SKM-1 (cell line): ENCODE measurements at regions not wholly inside any gene's neighbourhood (a gene's known extent, or its start where the extent isn't known, plus 50 kb on each side); places are given as distances from the start of the nearest gene placed in this dataset.

Experiments
- DNase-seq: peaks from one replicate; lab custom pipeline; 2025; ENCODE audit not compliant: unreplicated experiment; lab: John Stamatoyannopoulos, UW

DNA sequence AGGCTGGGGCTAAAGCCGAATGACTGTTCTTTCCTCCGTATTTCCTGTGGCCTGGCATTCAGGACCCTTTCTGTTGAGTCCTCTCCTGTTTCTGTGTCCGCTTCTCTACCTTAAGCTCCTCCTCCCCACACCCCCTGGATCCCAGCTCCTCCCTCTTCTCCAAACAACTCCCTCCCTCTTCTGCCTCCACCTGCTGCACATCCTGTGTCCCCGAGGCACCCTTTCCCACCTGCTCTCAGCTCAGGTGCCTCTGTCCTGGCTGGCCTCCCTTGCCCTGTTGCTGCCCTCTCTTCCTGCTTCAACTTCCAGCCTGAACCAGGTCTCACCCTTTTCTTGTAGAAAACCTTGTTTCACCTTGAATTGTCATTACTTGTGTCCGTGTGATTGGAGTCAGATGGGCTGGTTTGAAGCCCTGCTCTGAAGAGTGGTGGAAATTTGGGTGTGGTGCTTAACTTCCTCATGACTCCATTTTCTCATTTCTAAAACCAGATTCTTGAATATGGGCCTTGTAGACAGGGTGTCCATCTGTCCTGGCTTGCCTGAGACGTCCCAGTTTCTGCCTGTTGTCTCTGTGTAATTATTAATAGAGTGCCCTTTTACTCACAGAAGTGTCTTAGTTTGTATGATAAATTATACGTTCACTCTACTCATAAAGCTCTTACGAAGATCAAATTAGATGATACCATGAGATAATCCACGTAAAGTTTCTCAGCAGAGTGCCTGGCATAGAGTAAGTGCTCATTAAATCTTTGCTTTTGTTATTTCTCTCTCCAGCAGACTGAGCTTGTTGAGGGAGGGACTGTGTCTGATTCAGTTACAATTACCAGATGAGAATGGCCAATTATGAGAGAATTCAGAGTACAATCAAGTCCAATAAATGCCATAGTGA is 58.9 kb upstream of the TRABD2B start:
- DNase-seq = no peak

DNA sequence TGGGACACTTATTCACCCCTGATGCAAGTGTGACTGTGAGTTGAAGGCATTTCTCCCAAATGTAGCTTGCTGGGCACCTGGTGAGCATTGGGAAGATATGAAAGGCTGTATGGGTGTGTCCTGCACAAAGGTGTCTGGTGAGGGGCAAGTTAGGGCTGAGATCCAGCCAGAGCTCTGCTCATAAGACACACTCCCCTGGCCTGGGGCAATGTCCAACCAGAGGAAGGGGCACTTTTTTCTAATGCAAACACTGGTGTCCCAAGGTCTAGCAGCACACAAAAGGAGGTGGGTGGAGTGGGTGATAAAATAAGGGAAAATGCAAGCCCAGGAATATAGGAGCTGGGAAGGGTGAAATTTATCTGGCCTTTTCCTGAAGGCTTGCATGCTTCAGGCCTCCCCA is 57.0 kb upstream of the TRABD2B start:
- DNase-seq = no peak

DNA sequence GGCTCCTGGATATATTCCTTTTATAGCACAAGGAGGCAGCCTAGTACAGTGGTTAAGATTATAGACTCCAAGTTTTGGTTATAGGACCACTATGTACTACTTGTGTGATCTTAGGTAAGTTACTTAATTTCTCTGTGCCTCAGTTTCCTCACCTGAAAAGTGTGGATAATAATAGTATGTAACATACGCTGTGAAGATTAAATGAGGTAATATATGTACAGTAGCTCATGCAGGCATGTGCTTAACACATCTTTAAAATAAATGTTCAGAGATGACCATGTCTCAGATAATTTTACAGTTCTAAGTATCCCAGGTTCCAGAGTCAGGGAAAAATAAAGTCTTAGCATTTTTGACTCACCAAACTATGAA is 55.7 kb upstream of the TRABD2B start:
- DNase-seq = no peak

DNA sequence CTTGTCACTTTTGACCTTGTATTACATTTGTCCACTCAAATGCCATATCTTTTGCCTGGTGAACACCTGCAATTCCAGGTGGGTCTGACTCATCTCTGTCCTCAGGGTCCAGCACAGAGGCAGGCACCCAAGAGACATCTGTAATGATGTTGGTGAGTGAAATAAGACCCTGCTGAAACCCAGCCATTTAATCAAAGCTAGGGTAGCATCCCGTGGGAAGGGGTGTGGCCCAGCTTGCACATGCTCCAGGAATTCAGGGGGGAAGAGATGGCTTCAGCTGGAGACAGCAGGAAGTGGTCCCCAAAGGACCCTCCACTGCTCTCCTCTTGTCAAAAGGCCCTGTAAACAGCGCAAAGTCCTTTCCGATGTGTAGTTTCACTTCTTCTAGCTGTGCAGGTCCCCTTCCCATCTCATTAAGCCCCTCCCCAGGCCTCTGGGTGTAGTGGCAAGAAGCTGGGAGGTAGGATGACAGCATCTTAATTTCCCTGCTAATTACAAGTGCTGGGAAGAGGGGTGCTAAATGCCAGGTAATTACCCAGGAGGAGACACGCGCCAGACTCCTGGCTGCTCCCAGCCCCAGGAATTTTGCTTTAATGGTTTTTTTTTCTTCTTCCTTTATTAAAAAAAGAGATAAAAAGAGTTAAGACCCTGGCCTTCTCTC is 54.4 kb upstream of the TRABD2B start:
- no peak for DNase-seq

DNA sequence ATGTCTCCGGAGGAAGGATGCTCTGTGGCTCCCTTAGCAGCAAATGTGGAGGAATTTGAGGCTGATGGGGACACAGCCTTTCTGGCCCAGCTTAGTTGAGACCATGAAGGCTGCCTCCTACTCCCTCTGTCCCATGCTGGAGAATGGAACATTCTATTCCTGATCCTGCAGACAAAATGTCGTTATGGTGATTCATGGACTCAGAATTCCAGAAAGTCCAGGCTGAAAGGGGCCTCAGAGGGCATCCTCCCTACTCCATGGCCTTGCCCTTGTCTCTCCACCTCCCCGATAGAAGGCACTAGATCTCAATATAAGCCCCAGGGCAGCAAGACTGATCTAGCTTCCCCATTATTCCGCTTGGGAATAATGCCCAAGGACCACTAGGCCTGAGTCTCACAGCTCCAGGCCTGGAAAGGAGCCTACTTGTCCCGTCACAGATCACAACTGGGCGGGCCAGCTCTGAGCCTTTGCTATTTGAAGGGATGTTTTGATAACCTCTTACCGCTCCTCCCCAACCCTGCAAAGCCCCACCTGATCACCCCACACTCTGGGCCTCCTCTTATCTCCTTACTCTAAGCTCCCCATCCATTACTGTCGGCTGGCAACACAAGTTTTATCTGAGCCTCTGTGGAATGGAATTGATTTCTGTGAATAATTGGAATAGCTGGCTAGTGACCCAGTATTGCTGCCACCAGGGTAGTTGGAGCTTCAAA is 52.8 kb upstream of the TRABD2B start:
- DNase-seq = no peak

DNA sequence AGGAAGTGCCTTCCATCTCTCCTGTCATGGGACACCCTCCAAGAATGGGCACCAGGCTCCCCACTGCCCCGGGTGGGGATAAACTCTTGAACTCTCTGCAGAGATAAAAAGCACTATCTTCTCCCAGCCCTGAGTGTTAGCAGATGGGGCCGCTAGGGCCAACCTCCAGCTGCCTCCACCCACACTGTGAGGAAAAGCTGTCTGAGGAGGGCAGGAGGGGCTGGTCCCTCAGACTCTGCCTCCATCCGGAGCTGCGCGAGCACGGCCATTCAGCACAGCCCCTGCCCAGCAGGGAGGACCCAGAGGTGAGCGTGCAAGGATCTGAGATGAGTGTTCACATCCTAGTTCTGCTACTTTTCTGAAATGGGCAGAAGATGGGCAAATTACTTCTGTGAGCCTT is 51.8 kb upstream of the TRABD2B start:
- no peak for DNase-seq

DNA sequence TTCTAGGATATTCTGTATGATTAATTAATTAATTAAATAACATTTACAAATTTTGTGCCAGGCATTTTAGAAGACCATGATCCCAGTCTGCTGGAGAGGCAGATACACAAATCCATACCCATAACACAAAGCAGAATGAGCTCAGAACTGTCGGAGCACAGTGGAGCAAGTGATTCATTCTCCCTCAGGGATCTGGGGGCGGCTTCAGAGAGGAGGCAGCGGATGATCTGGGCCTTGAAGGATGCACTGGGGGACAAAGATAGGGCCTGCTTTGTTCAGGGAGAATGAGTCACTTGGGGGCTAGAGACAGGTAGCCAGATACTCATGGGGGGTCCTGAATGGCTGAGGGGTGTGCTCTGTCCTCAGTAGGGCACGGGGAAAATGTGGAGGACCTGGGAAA is 50.9 kb upstream of the TRABD2B start:
- DNase-seq = no peak

DNA sequence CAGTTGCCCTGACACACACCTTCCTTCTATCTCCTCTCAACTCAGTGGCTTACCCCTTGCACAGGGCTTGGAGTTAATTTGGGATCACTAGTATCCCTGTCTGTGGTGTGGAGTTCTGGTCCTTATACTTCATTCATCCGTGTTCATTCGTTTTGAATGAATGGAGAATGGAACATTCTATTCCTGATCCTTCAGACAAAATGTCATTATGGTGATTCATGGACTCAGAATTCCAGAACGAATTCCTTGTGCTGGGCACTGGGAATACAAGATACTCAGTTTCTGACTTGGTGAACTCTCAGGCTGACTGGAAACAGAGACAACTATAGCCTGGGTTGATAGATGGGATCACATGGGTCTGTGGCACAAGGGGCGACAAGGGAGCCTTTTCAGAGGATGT is 49.9 kb upstream of the TRABD2B start:
- DNase-seq = no peak
